ENCODE measurements at regions not wholly inside any gene's neighbourhood (a gene's known extent, or its start where the extent isn't known, plus 50 kb on each side); places are given as distances from the start of the nearest gene placed in this dataset.

- Histone ChIP-seq H3K27ac (replicated peaks) (no peak overlapping the region), H3K4me3 (replicated peaks; ENCODE audit: insufficient read depth, low read length) (no peak overlapping the region), H3K27me3 (ENCODE audit: insufficient read depth, poor library complexity, severe bottlenecking) (peaks cover 29% of the 10 kb centered on the region)
- TF ChIP-seq, protein P1, sequence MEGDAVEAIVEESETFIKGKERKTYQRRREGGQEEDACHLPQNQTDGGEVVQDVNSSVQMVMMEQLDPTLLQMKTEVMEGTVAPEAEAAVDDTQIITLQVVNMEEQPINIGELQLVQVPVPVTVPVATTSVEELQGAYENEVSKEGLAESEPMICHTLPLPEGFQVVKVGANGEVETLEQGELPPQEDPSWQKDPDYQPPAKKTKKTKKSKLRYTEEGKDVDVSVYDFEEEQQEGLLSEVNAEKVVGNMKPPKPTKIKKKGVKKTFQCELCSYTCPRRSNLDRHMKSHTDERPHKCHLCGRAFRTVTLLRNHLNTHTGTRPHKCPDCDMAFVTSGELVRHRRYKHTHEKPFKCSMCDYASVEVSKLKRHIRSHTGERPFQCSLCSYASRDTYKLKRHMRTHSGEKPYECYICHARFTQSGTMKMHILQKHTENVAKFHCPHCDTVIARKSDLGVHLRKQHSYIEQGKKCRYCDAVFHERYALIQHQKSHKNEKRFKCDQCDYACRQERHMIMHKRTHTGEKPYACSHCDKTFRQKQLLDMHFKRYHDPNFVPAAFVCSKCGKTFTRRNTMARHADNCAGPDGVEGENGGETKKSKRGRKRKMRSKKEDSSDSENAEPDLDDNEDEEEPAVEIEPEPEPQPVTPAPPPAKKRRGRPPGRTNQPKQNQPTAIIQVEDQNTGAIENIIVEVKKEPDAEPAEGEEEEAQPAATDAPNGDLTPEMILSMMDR (IDR thresholded peaks at IDR 0.05; ENCODE audit: insufficient read depth, low read length) = no peak
- DNase-seq (ENCODE audit: low read depth in 1 of 2, low spot score in 1 of 2) = no peak
These were observed 73.0 kb upstream of the VGLL4 start for GRCh38 chr3:11716573-11717290.

- TF ChIP-seq, protein P1 (IDR thresholded peaks at IDR 0.05; ENCODE audit: insufficient read depth, low read length) = no peak
- no peak for TF ChIP-seq POLR2AphosphoS5 (IDR thresholded peaks at IDR 0.05; ENCODE audit: low read depth)
- TF ChIP-seq GABPA (IDR thresholded peaks at IDR 0.05; ENCODE audit: low read depth) = no peak
- TF ChIP-seq, protein P2, sequence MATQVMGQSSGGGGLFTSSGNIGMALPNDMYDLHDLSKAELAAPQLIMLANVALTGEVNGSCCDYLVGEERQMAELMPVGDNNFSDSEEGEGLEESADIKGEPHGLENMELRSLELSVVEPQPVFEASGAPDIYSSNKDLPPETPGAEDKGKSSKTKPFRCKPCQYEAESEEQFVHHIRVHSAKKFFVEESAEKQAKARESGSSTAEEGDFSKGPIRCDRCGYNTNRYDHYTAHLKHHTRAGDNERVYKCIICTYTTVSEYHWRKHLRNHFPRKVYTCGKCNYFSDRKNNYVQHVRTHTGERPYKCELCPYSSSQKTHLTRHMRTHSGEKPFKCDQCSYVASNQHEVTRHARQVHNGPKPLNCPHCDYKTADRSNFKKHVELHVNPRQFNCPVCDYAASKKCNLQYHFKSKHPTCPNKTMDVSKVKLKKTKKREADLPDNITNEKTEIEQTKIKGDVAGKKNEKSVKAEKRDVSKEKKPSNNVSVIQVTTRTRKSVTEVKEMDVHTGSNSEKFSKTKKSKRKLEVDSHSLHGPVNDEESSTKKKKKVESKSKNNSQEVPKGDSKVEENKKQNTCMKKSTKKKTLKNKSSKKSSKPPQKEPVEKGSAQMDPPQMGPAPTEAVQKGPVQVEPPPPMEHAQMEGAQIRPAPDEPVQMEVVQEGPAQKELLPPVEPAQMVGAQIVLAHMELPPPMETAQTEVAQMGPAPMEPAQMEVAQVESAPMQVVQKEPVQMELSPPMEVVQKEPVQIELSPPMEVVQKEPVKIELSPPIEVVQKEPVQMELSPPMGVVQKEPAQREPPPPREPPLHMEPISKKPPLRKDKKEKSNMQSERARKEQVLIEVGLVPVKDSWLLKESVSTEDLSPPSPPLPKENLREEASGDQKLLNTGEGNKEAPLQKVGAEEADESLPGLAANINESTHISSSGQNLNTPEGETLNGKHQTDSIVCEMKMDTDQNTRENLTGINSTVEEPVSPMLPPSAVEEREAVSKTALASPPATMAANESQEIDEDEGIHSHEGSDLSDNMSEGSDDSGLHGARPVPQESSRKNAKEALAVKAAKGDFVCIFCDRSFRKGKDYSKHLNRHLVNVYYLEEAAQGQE (IDR thresholded peaks at IDR 0.05; ENCODE audit: insufficient replicate concordance, low read depth) = no peak
- no peak for TF ChIP-seq SPI1 (IDR thresholded peaks at IDR 0.05; ENCODE audit: borderline replicate concordance, low read depth)
- Histone ChIP-seq H3K27me3 (ENCODE audit: insufficient read depth, poor library complexity, severe bottlenecking) (peaks cover 10% of the 10 kb centered on the region), H3K4me3 (replicated peaks; ENCODE audit: insufficient read depth, low read length) (no peak overlapping the region), H3K27ac (replicated peaks) (no peak overlapping the region)
- no peak for DNase-seq (ENCODE audit: low read depth in 1 of 2, low spot score in 1 of 2)
These were observed 69.5 kb upstream of the VGLL4 start for GRCh38 chr3:11713171-11713570.

DNA sequence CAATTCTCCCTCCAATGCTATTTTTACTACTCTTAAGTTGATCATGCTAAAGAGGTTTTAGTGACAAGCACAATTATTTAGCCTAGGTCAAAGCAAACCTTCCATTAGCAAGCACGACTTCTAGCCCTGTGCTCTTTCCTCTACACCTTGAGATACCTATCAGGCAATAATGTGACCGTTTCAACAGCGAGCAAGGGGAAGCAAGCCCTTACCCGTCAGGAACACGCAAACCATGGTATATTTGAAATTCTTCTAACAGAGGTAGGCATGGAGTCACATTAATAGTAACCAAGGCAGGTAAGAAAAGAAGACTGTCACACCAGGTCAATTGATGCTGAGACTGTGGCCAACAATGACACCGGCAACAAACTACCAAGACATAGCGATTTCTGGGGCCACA, 68.9 kb upstream of the VGLL4 start:
- DNase-seq (ENCODE audit: low read depth in 1 of 2, low spot score in 1 of 2) = no peak
- no peak overlapping the region for H3K4me3 ChIP-seq (replicated peaks; ENCODE audit: insufficient read depth, low read length)
- H3K27me3 ChIP-seq (ENCODE audit: insufficient read depth, poor library complexity, severe bottlenecking) = peaks cover 7% of the 10 kb centered on the region
- TF ChIP-seq, protein P2 (IDR thresholded peaks at IDR 0.05; ENCODE audit: insufficient replicate concordance, low read depth) = no peak
- no peak for TF ChIP-seq SPI1 (IDR thresholded peaks at IDR 0.05; ENCODE audit: borderline replicate concordance, low read depth)
- TF ChIP-seq, protein P1 (IDR thresholded peaks at IDR 0.05; ENCODE audit: insufficient read depth, low read length) = no peak
- TF ChIP-seq GABPA (IDR thresholded peaks at IDR 0.05; ENCODE audit: low read depth) = no peak
- no peak for TF ChIP-seq POLR2AphosphoS5 (IDR thresholded peaks at IDR 0.05; ENCODE audit: low read depth)
- H3K27ac ChIP-seq (replicated peaks) = no peak overlapping the region

DNA sequence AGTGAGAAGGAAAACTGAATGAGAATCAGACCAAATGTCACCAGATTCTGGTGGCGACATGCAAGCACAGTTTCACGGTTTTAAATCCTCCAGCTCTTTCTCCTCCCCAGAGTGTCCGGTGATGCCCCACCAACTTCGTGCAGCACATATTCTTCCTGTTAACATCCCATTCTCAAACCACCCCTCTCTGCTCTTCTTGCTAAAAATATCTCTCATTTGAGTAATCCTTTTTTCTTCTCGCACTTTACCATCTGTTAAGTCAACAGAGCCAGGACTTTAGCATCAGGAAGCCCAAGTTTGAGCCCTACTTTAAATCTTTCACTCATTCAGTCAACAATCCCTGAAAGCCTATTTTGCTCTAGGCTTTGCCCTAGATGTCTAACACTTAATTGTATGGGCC, 68.2 kb upstream of the VGLL4 start:
- DNase-seq (ENCODE audit: low read depth in 1 of 2, low spot score in 1 of 2) = no peak
- no peak overlapping the region for H3K27ac ChIP-seq (replicated peaks)
- TF ChIP-seq, protein P2 (IDR thresholded peaks at IDR 0.05; ENCODE audit: insufficient replicate concordance, low read depth) = no peak
- TF ChIP-seq, protein P1 (IDR thresholded peaks at IDR 0.05; ENCODE audit: insufficient read depth, low read length) = no peak
- TF ChIP-seq GABPA (IDR thresholded peaks at IDR 0.05; ENCODE audit: low read depth) = no peak
- TF ChIP-seq POLR2AphosphoS5 (IDR thresholded peaks at IDR 0.05; ENCODE audit: low read depth) = no peak
- TF ChIP-seq SPI1 (IDR thresholded peaks at IDR 0.05; ENCODE audit: borderline replicate concordance, low read depth) = no peak
- peaks cover 3% of the 10 kb centered on the region for H3K27me3 ChIP-seq (ENCODE audit: insufficient read depth, poor library complexity, severe bottlenecking)
- H3K4me3 ChIP-seq (replicated peaks; ENCODE audit: insufficient read depth, low read length) = no peak overlapping the region

All from HL-60 (cell line).